ENCODE measurements at regions not wholly inside any gene's neighbourhood (a gene's known extent, or its start where the extent isn't known, plus 50 kb on each side); places are given as distances from the start of the nearest gene placed in this dataset.
"Not testable (repeated sequence)": the region's sequence is repeated elsewhere in the genome, so short reads cannot be mapped to it uniquely, and the experiment has no call there.

GRCh38 chr2:194725169-194725568 lies 931.9 kb upstream of the SLC39A10 start:
- DNase-seq (ENCODE audit: low spot score) (no peak), ATAC-seq (no peak)

GRCh38 chr2:194723446-194723845 lies 933.6 kb upstream of the SLC39A10 start:
- DNase-seq (ENCODE audit: low spot score) (no peak), ATAC-seq (no peak)

GRCh38 chr2:194721227-194721626 lies 935.8 kb upstream of the SLC39A10 start:
- ATAC-seq (no peak), DNase-seq (ENCODE audit: low spot score) (no peak)

DNA sequence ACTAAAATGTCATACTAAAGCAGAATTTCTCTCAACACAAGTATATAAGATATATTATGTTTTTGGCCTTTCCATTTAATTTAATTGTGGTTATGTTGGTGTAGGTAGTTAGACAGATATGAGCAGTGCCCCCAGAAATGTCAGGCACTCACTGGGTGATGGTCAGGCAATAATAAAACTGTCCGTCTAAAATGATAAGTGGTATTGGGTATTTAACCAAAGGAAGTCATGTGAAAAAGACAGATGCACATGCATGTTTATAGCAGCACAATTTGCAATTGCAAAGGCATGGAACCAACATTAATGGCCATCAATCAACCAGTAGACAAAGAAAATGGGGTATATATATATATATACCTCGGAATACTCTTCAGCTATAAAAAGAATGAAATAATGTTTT lies 936.6 kb upstream of the SLC39A10 start:
- DNase-seq (ENCODE audit: low spot score) = no peak
- no peak for ATAC-seq

DNA sequence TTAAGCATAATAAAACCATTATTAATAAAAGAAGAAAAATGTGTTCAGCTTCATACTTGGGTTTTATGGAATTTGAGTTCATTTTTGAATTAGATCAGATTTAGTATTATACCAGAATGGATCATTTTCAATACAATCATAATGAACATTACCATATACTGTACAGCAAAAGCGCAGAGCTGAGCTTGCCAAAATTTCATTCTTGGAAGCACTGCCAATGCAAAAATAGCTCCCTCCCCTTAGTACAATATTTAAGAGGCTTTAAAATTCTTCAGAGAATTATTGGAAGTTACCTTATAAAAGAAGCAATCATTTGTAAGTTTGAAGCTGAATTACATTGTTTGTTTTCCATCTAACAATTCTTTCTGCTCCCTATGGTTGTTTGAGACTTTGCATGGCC lies 938.1 kb upstream of the SLC39A10 start:
- no peak for ATAC-seq
- DNase-seq (ENCODE audit: low spot score) = no peak

DNA sequence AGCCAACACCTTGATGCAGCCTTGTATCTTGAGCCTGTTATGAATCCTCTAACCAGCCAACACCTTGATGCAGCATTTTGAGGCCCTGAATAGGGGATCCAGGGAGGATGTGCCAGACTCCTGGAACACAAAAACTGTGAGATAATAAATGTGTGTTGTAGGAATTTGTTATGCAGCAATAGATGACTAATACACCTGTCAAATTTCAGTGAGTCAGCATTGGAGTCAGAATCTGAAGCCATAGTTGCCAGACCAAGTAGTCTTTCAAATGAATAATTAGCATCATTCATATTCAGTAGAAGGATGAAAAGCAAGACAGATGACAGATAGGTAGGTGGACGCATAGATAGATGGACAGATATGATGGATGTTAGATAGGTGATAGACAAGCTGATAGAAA lies 942.5 kb upstream of the SLC39A10 start:
- no peak for ATAC-seq
- DNase-seq (ENCODE audit: low spot score) = no peak

DNA sequence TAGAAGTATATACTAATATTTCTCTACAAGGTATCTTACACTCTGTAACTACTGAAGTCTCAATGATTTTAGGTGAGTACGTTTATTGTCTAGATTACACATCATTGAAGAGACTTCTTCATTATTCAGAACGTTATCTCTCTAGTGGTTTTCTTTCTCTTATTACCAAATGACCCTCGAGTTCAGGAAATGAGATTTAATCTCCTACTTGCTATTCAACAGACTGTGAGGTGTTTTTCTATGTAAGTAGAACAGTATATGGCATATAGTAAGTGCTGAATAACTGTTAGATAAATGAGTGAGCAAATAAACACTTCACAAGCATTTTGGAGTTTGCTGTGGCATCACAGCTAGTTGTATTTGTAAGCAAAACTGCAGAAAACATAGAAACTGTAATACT lies 947.2 kb upstream of the SLC39A10 start:
- no peak for ATAC-seq

GRCh38 chr2:194706179-194706578 lies 950.8 kb upstream of the SLC39A10 start:
- ATAC-seq (no peak), DNase-seq (ENCODE audit: low spot score) (no peak)

More for the DNA sequence above, 947.2 kb upstream of the SLC39A10 start:
- DNase-seq (ENCODE audit: low spot score) = no peak

DNA sequence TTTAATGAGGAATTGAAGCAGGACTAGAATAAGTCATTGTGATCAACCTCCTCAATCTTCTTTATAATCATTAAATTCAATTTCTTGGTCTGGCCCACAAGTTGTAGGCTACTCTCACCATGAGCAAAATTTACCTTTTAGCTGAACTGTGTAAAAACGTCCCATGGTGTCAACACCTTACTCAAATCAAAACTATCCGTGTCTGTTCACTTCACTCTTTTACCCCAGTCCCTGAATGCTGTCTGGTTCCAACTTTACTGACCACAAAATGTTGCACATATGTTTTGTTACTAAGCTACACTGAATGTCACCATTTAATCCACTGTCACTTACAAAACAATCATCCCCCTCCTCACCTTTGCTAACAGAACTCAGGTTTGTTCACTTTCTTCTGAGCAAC lies 951.6 kb upstream of the SLC39A10 start:
- DNase-seq (ENCODE audit: low spot score) = no peak
- no peak for ATAC-seq

DNA sequence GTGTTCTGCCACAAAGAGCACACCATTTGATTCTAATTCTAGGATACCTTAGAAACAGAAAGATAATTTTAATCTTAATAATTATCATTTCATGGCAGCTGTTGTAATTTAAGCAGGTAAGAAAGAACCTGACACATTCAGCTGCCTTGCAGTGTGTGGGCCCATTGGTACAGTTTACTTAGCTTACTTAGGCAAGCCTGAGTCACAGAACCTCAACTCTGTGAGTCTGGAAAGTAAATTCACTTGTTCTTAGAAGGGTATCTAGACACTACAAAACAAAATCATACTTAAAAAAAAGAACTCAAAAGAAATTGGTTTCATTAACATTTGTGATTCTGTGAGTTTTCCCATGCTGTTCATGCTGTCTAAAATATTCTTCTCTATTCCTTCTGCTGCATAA lies 956.3 kb upstream of the SLC39A10 start:
- ATAC-seq (no peak), DNase-seq (ENCODE audit: low spot score) (no peak)

DNA sequence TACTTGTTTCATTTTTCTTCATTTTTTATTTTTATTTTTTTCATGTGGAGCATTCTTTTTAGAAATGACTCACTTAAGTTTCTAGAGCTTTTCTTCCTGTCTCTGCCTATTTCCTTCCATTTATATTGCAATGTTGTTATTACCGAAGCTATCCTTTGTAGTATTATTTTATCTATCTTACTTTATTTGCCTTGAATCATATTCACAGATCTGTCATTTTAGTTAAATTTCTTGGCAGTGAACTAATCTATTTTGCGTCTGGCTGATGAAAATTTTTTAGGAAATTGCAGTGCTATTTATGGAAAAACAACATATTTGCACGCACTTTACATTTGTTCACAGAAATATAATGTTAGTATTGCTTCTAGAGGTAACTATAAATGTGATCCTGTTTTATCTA lies 956.9 kb upstream of the SLC39A10 start:
- DNase-seq (ENCODE audit: low spot score) = no peak
- no peak for ATAC-seq

GRCh38 chr2:194698012-194698411 lies 959.0 kb upstream of the SLC39A10 start:
- ATAC-seq (no peak), DNase-seq (ENCODE audit: low spot score) (no peak)

- no peak for DNase-seq (ENCODE audit: low spot score)
- no peak for ATAC-seq
Measured at GRCh38 chr2:194697439-194697838, 959.6 kb upstream of the SLC39A10 start.

- DNase-seq (ENCODE audit: low spot score) (no peak), ATAC-seq (no peak)
Measured at GRCh38 chr2:194696690-194697089, 960.3 kb upstream of the SLC39A10 start.

DNA sequence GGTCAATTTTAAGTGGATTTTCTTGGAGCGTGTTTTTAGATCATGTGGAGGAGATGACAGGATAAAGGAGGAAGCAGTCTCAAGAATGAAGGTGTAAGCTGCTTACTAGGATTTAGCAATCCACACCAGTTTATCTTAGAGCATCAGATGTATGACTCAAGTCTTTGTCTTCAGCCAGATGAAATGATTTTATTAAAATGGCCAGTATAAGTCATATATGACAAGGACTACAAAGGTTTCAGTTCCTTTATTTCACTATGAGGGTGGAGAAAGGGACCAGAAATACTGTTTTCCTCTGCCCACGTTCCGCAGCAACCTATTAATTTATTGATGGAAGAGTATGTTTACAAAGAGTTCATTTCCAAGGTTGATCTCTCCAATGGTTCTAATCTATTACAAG lies 970.5 kb upstream of the SLC39A10 start:
- no peak for ATAC-seq

GRCh38 chr2:194674043-194674442 lies 983.0 kb upstream of the SLC39A10 start:
- no peak for ATAC-seq
- no peak for DNase-seq (ENCODE audit: low spot score)

More for the DNA sequence above, 970.5 kb upstream of the SLC39A10 start:
- DNase-seq (ENCODE audit: low spot score) = no peak

DNA sequence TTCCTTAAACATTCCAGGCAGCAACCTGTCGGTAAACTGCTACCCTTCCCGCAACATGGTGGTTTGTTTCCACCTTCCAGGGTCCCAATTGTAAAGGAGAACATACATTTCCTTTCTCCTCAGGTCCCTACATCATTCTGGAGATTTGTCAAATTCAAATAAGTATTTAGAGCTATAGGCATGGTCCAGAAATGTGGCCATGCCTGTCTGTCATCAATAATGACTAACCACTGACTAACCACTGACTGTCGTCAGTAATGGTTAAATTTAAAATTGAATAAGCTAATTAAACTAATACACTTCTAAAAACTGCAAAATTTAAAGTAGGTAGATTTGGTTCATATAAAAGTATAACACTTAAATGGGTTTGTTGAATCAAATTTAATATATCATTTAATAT lies 984.0 kb upstream of the SLC39A10 start:
- ATAC-seq (no peak), DNase-seq (ENCODE audit: low spot score) (no peak)

DNA sequence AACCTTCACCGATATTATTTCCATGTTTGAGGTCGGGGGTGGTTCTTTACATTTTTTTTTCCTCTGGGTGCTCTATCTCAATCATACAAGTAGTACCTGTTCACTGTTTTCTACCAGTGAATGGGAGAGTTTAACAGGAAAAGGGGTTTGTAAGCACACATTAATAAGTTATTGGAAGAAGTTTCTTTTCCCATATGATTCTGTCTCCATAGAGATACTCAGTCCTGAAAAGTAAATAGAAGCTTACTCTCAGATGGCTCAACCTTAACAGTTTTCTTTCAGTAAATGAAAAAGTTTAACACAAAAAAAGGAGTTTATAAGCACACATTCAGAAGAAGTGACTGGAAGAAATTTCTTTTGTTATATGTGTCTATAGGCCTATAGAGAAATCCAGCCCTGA lies 995.6 kb upstream of the SLC39A10 start:
- no peak for ATAC-seq
- DNase-seq (ENCODE audit: low spot score) = no peak

GRCh38 chr2:194639057-194639456 lies 1018.0 kb upstream of the SLC39A10 start:
- ATAC-seq; DNase-seq (ENCODE audit: low spot score): not testable (repeated sequence)

- DNase-seq (ENCODE audit: low spot score) (no peak), ATAC-seq (no peak)
Measured at GRCh38 chr2:194621945-194622344, 1035.1 kb upstream of the SLC39A10 start.

DNA sequence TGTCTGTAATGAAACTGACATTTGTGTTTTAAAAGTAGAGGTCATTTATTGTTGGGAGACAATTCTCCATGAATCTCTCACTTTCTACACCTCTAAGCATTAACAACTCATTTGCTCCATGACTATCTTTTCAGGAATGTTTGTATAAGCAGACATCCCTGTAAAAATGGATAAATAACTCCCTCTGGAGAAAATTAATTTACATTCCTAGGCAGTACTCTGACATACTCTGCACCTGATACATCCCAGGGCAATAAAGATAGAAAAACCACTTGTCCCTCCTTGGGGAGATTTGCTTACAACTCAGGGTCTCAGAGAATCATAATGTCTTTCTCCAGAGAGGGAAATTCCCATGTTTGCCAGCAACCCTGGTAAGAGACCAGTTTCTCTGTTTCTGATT lies 1037.7 kb upstream of the SLC39A10 start:
- no peak for ATAC-seq
- no peak for DNase-seq (ENCODE audit: low spot score)

DNA sequence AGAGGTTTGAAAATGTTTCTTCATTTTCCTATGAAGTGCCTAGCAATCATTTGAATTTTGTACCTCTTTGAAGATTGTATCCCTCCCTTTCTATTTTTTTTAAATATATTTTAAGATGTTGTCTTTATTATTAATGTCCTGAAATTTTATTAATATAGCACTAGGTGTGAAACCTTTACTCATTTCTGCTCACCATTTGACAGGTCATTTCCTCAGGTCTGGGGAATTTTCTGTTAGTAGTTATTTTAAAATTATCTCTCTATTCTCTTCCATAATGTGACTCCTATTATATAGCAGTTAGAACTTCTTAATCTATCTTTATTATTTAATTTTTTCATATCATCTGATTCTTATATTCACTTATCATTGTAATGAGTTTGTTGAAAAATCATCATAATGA lies 1038.6 kb upstream of the SLC39A10 start:
- ATAC-seq = no peak
- no peak for DNase-seq (ENCODE audit: low spot score)

GRCh38 chr2:194616334-194616733 lies 1040.7 kb upstream of the SLC39A10 start:
- DNase-seq (ENCODE audit: low spot score) (no peak), ATAC-seq (no peak)

DNA sequence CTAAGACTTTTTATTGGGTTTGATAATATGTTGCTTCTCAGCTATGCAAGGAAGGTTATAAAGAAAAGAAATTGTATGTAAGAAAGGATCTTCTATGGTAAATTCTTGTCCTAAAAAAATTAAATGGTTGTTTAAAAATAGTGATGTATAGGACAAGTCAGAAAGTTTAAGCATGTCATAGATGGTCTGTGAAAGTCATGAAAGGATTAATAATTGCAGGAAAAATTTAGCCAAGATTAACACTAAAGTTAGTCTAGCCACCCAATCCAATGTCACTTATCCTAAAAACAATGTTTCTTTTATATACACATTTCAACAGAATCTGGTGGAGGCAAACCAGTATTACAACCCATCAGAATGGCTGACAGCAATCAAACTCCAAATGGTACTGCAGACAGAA lies 1046.7 kb upstream of the SLC39A10 start:
- DNase-seq (ENCODE audit: low spot score) (no peak), ATAC-seq (no peak)
